GM18861 (cell line): ENCODE measurements at regions not wholly inside any gene's neighbourhood (a gene's known extent, or its start where the extent isn't known, plus 50 kb on each side); places are given as distances from the start of the nearest gene placed in this dataset.
"Not testable (repeated sequence)": the region's sequence is repeated elsewhere in the genome, so short reads cannot be mapped to it uniquely, and the experiment has no call there.

Experiments
- ATAC-seq: cut with Tn5 transposase; IDR thresholded peaks from one replicate; pipeline ENCODE4 v1.9.1; 2021; ENCODE audit not compliant: unreplicated experiment

- ATAC-seq: not testable (repeated sequence)
Observed at GRCh38 chr20:57812632-57813031, 102.8 kb upstream of the PMEPA1 start.

DNA sequence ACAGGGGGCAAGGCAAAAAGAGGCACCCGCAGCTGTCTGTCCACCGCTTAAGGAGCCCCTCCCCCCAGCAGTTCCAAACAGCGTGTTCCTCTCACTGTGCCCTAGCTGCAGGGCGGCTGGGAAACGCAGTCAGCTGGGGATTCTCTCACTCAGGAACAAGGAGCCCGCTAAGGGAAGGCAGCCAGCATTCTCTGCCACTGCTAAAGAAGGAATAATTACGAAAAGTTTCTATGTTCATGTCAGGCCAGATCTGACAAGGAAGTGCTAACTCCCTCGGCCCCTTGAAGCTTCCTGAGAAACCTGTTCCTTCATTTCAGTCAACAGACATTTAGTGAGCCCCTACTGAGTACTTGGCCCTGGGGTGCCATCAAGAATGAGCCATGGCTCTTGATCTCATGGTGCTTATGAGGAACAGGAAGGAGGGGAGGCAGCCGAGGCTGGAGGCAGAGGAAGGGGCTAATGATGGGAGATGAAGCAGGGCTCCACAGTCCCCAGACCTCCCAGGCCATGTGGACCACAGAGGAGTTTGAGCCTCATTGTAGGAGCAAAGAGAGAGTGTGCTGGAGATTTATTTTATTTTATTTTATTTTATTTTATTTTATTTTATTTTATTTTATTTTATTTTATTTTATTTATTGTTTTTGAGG lies 101.7 kb upstream of the PMEPA1 start:
- ATAC-seq: no peak

- no peak for ATAC-seq
Observed at GRCh38 chr20:57810511-57811373, 100.9 kb upstream of the PMEPA1 start.

DNA sequence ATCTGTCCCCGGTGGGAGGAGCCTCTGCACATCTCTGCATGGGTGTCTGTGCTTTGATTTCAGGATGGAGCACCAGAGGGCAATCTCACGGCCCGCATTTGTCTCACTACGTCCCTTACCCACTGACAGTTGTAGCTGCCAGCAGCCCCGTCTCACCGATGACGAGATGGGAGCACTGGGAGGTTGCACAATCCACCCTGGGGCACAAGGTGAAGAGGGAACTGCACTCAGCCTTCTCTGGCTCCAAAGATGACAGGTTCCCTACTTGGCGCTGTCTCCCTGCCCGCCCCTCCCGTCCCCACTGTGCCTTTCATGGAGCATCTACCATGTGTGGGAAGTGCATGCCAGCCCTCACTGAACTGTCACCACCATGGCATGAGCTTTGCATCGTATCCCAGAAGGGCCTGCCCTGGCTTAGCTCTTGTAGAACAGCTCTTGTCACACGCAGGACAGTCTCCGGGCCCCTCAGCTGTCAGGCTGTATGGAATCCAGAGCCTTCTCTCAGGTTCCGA lies 99.9 kb upstream of the PMEPA1 start:
- no peak for ATAC-seq

- ATAC-seq: no peak
Observed at GRCh38 chr20:57809149-57809548, 99.3 kb upstream of the PMEPA1 start.

DNA sequence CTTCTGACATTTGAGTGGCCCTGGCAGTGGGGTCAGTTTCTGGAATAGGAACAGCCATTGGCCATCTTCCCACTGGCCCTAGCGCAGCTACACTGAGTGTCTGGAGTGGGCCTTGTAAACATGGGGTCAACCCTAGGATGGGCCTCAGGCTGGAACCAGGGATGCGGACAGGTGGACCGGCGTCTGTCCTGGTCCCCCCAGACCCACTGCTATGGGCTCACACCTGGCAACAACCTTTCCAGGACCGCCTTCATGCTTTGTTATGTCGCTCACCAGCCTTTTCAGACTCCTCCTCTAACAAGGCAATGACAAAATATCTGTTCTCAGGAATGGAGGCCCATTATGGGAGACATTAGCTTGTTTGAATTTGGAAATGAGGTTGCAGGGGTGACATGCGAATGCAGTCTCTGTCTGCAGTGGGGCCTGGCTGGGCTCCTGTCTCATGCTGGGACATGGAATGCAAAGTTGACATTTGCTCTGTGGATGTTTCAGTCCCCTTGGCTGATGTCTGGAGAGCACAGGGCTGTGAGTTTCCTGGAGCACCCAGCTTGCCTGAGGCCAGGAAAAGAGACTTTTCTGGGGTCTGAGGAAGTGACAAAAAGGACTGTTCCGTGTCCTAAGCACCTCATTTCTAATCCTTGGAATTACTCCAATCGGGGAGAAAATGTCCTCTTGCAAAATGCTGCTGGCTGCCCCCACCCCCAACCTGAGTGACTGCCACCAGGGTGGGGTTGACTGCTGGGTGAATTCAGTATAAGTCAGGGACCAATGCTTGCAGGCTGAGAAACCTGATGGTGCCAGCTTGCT lies 98.7 kb upstream of the PMEPA1 start:
- ATAC-seq: no peak

DNA sequence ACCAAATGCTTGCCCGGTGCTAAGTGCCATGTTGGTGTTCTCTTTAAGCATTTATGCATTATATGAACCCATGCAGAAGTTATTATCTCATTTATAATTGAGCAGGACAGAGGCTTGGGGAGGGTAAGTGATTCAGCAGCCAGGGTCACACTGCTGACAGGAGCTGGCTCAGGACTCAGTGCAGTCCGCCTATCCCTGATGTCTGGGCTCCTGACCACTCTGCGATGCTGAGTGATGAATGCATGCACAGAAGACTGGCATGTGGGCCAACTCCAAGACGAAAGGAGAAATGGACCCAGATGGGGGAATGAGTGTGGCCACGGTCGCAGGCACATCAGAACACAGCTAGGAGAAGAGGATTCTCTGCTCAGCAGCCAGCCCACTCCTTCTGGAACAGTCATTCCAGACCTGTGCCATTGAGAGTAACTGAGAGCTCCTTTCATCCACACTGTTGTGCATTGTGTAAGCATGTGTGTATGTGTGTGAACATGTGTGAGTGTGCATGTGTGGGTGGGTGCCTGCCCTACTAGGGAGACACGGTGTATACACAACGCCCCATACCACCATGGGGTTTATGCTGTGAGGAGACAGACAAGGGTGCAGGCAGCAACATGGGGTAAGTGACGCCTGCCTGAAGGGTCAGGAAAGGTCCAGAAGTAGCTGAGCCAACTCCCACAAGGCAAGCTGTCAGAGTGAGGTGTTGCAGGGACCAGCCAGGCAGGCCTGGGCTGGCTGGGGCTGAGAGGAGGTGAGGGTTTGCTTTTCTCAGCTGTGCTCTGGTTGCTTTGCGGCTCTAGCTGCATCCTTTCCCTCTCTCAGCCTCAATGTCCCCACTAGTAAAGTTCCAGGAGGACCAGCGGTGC lies 97.8 kb upstream of the PMEPA1 start:
- no peak for ATAC-seq

GRCh38 chr20:57806975-57807374 lies 97.2 kb upstream of the PMEPA1 start:
- ATAC-seq: no peak

- ATAC-seq: no peak
Observed at GRCh38 chr20:57806476-57806875, 96.7 kb upstream of the PMEPA1 start.

DNA sequence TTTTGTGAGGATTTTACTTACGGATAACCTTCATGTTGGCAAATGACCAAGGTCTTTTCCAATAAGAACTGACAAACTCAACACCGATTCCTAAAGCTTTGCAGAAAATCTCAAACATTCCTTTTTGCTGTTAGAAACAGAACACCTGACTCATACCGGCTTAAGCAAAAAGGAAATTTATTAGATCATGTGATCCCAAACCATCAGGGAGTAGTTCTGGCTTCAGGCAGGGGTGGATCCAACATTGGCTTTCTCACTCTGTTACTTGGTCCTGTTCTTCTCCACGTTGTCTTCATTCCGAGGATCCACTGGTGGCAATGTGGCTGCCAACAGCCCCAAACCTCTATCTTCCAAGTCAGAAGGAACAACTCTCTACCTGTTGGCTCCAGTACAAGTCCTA lies 95.9 kb upstream of the PMEPA1 start:
- no peak for ATAC-seq

GRCh38 chr20:57804470-57805250 lies 94.8 kb upstream of the PMEPA1 start:
- ATAC-seq: no peak

DNA sequence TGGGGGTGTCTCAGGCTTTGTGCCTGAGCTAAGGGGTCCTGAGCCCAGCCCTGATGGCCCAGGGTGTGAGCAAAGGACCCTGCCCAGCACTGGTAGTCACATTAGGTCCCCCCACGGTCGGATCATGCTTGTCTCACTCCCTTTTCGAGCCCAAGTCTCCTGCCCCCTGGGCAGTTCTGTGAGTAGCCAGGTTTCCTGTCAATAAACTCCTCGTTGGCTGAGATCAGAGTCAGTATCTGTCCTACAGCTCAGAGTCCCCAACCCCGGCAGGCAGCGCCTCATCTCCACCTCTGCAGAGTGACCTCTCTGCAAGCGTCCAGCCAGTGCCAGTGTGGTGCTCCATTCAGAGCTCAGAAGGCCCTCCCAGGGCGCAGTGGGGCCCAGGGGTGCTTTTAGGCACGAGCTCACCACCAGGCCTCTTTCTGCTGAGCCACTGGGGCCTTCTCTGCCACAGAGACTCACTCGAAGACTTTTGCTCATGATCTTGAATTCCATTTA lies 93.7 kb upstream of the PMEPA1 start:
- ATAC-seq: no peak

DNA sequence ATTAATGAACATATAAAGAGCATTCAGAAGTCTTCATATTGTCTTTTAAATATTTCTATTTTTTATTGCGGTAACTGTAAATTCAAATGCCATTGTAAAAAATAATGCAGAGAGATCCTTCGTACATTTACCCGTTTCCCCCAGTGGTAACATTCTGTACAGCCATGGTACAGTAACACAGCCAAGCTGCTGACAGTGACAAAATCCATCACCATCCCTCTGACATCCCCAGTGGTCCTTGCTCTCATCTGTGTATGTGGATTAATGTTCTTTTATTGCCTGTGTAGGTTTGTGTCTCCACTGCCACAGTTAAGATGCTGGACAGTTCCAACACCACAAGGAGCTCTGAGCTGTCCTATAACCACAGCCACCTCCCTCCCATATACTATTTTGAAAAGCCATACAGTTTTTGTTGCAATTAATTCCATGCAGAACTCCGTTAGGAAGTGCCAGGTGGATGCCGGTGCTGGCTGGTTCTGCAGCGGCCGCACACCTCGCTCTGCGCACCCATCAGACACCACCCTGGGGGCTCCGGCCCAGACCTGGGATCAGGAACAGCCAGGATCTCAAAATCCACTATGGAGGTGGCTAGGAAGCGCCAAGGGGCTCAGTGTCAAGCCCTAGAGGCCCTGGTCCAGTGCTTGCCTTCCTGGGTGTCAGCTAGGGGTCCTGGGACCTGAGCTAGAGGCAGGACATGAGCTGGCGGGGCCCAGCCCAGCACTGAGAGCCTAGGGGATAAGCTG lies 93.1 kb upstream of the PMEPA1 start:
- no peak for ATAC-seq

GRCh38 chr20:57801581-57801980 lies 91.8 kb upstream of the PMEPA1 start:
- no peak for ATAC-seq

DNA sequence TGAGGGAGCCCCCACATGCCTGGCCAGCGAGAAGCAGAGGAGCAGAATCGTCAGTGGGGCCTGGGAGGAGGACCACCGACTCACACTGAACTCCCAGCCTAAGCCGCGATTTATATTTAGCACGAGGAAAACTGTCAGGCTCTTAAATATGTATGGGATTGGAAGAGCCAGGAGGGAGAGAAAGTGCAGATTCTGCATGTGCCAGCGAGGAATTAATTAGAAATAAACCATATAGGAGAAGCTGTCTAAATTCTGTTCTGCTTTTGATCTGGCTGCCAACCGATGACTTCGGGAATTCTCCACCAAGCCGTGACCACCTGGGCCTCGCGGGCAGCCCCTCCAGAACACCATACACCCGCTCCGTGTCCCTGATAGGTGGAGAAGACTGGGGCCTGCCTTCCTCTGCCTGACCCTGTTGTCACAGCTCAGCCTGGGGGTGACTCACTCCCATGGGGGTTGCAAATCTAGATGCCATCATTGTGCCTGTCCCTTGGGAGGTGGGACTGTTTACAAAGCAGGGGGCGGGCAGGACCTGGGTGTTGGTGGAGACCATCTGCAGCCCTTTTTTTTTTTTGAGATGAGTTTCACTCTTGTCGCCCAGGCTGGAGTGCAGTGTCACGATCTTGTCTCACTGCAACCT lies 91.1 kb upstream of the PMEPA1 start:
- ATAC-seq: no peak

DNA sequence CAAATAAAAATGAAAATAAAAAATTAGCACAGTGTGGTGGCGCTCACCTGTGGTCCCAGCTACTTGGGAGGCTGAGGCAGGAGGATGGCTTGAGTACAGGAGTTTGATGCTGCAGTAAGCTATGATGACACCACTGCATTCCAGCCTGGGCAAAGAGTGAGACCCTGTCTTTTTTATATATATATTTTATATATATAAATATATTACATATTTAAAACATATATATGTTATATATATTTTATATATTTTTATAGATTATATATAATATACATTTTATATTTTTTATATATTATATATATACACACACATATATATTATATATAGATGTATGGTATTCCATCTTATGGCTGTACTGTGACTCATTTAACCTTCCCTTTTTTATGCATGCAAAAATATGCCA lies 87.6 kb upstream of the PMEPA1 start:
- no peak for ATAC-seq

GRCh38 chr20:57795977-57796560 lies 86.3 kb upstream of the PMEPA1 start:
- ATAC-seq: no peak

GRCh38 chr20:57795342-57795697 lies 85.5 kb upstream of the PMEPA1 start:
- ATAC-seq: no peak
